HepG2 (cell line): ENCODE measurements at regions not wholly inside any gene's neighbourhood (a gene's known extent, or its start where the extent isn't known, plus 50 kb on each side); places are given as distances from the start of the nearest gene placed in this dataset.

Source experiments
- ATAC-seq: fragments of 200-7000 bp; cut with Tn5 transposase; 3 replicates; pipeline ENCODE4 v1.9.1; 2020; ENCODE audit warnings: mild to moderate bottlenecking, moderate library complexity
- BruUV-seq: library from RNA; stranded (reverse); fragments of 400-500 nt; replicated peaks from 2 replicates; lab custom pipeline; 2021; lab: Mats Ljungman, UMichigan
- CTCF ChIA-PET: fragments of 300-600 bp; formaldehyde crosslinking; extraction: SDS; loops from one replicate; lab custom pipeline; 2021; ENCODE audit warnings: low total read pairs, inconsistent platforms, low intra/inter-chr PET ratio; lab: Yijun Ruan, JAX
- POLR2A ChIA-PET: fragments of 350-600 bp; sonication (Branson Sonifier 250); formaldehyde crosslinking; loops from one replicate; lab custom pipeline; 2020; ENCODE audit warnings: antibody characterized with exemption, inconsistent platforms; lab: Yijun Ruan, JAX
- DNase-seq: peaks from one replicate; pipeline ENCODE4 v3.0.0-alpha.2; 2015; ENCODE audit warnings: low spot score
- FAIRE-seq: peaks from 3 replicates; lab custom pipeline; 2011; peaks lifted over from hg19 to GRCh38; lab: Jason Lieb, UNC
- H2AFZ ChIP-seq: one replicate; pipeline ENCODE4 v1.6.1; 2011; ENCODE audit warnings: low read length, inconsistent platforms
- H3K27ac ChIP-seq: fragments of 300-600 bp; 3 replicates; pipeline ENCODE4 v1.8.0; 2011; ENCODE audit warnings: mixed run types, mild to moderate bottlenecking, mixed read lengths, low read length, inconsistent platforms; ENCODE audit not compliant: insufficient read depth; ENCODE audit errors: extremely low read length
- H3K27me3 ChIP-seq, 2 experiments: fragments of 200-600 bp in 1 of 2; 2 replicates in 1 of 2; 3 replicates in 1 of 2; pipeline versions ENCODE4 v1.6.0 to v1.8.0; 2011; ENCODE audit warnings: low read length in 2 of 2, mild to moderate bottlenecking in 2 of 2, moderate library complexity in 2 of 2, inconsistent platforms in 1 of 2; ENCODE audit not compliant: insufficient read depth in 2 of 2, control insufficient read depth in 1 of 2
- H3K36me3 ChIP-seq, 2 experiments: fragments of 200-600 bp in 1 of 2; replicated peaks in 1 of 2; 2 replicates in 1 of 2; 3 replicates in 1 of 2; pipeline versions ENCODE4 v1.5.1 to v1.8.0; 2011; ENCODE audit warnings: low read length in 2 of 2, inconsistent platforms in 1 of 2; ENCODE audit not compliant: insufficient read depth in 2 of 2, control insufficient read depth in 1 of 2
- H3K4me1 ChIP-seq: 2 replicates; pipeline ENCODE4 v1.5.1; 2012; ENCODE audit warnings: low read length, inconsistent platforms; ENCODE audit not compliant: insufficient read depth
- H3K4me2 ChIP-seq: 2 replicates; pipeline ENCODE4 v1.6.0; 2011; ENCODE audit warnings: low read depth, low read length, inconsistent platforms
- H3K4me3 ChIP-seq, 3 experiments: fragments of 200-600 bp in 1 of 3; sonication (generic), shearing (Covaris generic) in 1 of 3; replicated peaks in 1 of 3; 2 replicates each; pipeline ENCODE4 v1.5.1; 2011 to 2016; ENCODE audit warnings: low read length in 3 of 3, inconsistent platforms in 2 of 3, low read depth in 2 of 3, mild to moderate bottlenecking in 2 of 3, control low read depth in 1 of 3, mixed read lengths in 1 of 3; ENCODE audit not compliant: insufficient read depth in 1 of 3
- H3K79me2 ChIP-seq: one replicate; pipeline ENCODE4 v1.6.1; 2011; ENCODE audit warnings: low read length, inconsistent platforms; ENCODE audit not compliant: insufficient read depth
- H3K9ac ChIP-seq: 2 replicates; pipeline ENCODE4 v1.6.0; 2011; ENCODE audit warnings: mild to moderate bottlenecking, low read depth, low read length, inconsistent platforms; ENCODE audit not compliant: insufficient read depth
- H3K9me3 ChIP-seq: 2 replicates; pipeline ENCODE4 v1.5.1; 2012; ENCODE audit warnings: mild to moderate bottlenecking, low read length
- H4K20me1 ChIP-seq: 2 replicates; pipeline ENCODE4 v1.6.0; 2011; ENCODE audit warnings: inconsistent platforms, mild to moderate bottlenecking, low read length, moderate library complexity; ENCODE audit not compliant: insufficient read depth
- CBX2 ChIP-seq, 2 experiments: fragments of 200-600 bp in 1 of 2; sonication (generic); formaldehyde crosslinking in 1 of 2; IDR thresholded peaks; 2 replicates each; pipeline versions ENCODE4 v1.7.0 to v1.8.1; 2018 to 2022; ENCODE audit warnings: low read depth in 2 of 2, low read length in 1 of 2, mild to moderate bottlenecking in 1 of 2, missing genetic modification reagents in 1 of 2
- ELF1 ChIP-seq: sonication (generic); formaldehyde crosslinking; IDR thresholded peaks from 2 replicates; pipeline ENCODE4 v1.4.0; 2020; ENCODE audit warnings: missing genetic modification reagents
- GTF2F1 ChIP-seq: fragments of 150-350 bp; IDR thresholded peaks from 2 replicates; pipeline ENCODE4 v1.6.1; 2014; ENCODE audit warnings: low read length
- JUN ChIP-seq: sonication (generic); formaldehyde crosslinking; IDR thresholded peaks from 2 replicates; pipeline ENCODE4 v1.4.0; 2020; ENCODE audit warnings: mild to moderate bottlenecking, missing genetic modification reagents
- PAF1 ChIP-seq: IDR thresholded peaks from 2 replicates; pipeline ENCODE4 v1.6.1; 2016; ENCODE audit warnings: missing genetic modification reagents, missing compliant biosample characterization
- PAX8 ChIP-seq: sonication (generic); formaldehyde crosslinking; IDR thresholded peaks from 2 replicates; pipeline ENCODE4 v1.8.0; 2022; ENCODE audit warnings: mild to moderate bottlenecking, missing genetic modification reagents, borderline replicate concordance
- SCMH1 ChIP-seq: sonication (generic); formaldehyde crosslinking; IDR thresholded peaks from 2 replicates; pipeline ENCODE4 v1.9.0; 2021; ENCODE audit warnings: missing genetic modification reagents, mild to moderate bottlenecking, borderline replicate concordance
- SKI ChIP-seq: fragments of 450-650 bp; IDR thresholded peaks from one replicate; pipeline ENCODE4 v1.6.1; 2018; ENCODE audit warnings: mild to moderate bottlenecking; ENCODE audit not compliant: partially characterized antibody
- ZIK1 ChIP-seq: sonication (generic); formaldehyde crosslinking; IDR thresholded peaks from 2 replicates; pipeline ENCODE4 v1.5.0; 2020; ENCODE audit warnings: mild to moderate bottlenecking, low read depth, missing genetic modification reagents, borderline replicate concordance
- ZNF138 ChIP-seq: sonication (generic); formaldehyde crosslinking; IDR thresholded peaks from 2 replicates; pipeline ENCODE4 v1.5.0; 2020; ENCODE audit warnings: mild to moderate bottlenecking, low read depth, missing genetic modification reagents
- ZNF235 ChIP-seq: sonication (generic); formaldehyde crosslinking; IDR thresholded peaks from 2 replicates; pipeline ENCODE4 v1.8.1; 2023; ENCODE audit warnings: mild to moderate bottlenecking, missing genetic modification reagents, borderline replicate concordance
- ZNF430 ChIP-seq: sonication (generic); formaldehyde crosslinking; IDR thresholded peaks from 2 replicates; pipeline ENCODE4 v1.9.0; 2021; ENCODE audit warnings: mild to moderate bottlenecking, missing genetic modification reagents
- ZNF543 ChIP-seq: sonication (generic); formaldehyde crosslinking; IDR thresholded peaks from 2 replicates; pipeline ENCODE4 v1.4.0; 2020; ENCODE audit warnings: mild to moderate bottlenecking, missing genetic modification reagents
- ZNF891 ChIP-seq: sonication (generic); formaldehyde crosslinking; IDR thresholded peaks from 2 replicates; pipeline ENCODE4 v1.5.0; 2020; ENCODE audit warnings: mild to moderate bottlenecking, missing genetic modification reagents
- ZSCAN9 ChIP-seq: IDR thresholded peaks from 2 replicates; pipeline ENCODE4 v1.6.1; 2016; ENCODE audit warnings: borderline replicate concordance
- WGBS: methylation state at CpG from one replicate; pipeline ENCODE4 v1.1.6; 2017; ENCODE audit warnings: low lambda C conversion rate; 5-methylcytosine and 5-hydroxymethylcytosine counted together
- in situ Hi-C: cut with HindIII; loops from 2 replicates; pipeline ENCODE4 v1.10.0; 2017; ENCODE audit warnings: low pct_unique_long_range_greater_than_20kb; ENCODE audit not compliant: extremely low pct_ligation_motif_present
- intact Hi-C: fragments of 100-400 bp; cut with micrococcal nuclease; formaldehyde crosslinking; loops from one replicate; pipeline ENCODE4 v1.10.0; 2022; ENCODE audit not compliant: unreplicated experiment
- TF ChIP-seq, protein P1 (sequence below): sonication (generic); formaldehyde crosslinking; IDR thresholded peaks from 2 replicates; pipeline ENCODE4 v1.5.0; 2020; ENCODE audit warnings: mild to moderate bottlenecking, missing genetic modification reagents
- TF ChIP-seq, protein P2 (sequence below): IDR thresholded peaks from 2 replicates; pipeline ENCODE4 v1.6.1; 2016; ENCODE audit warnings: control low read depth
- TF ChIP-seq, protein P3 (sequence below): sonication (generic); formaldehyde crosslinking; IDR thresholded peaks from 2 replicates; pipeline ENCODE4 v1.9.0; 2021; ENCODE audit warnings: missing genetic modification reagents, borderline replicate concordance

DNA sequence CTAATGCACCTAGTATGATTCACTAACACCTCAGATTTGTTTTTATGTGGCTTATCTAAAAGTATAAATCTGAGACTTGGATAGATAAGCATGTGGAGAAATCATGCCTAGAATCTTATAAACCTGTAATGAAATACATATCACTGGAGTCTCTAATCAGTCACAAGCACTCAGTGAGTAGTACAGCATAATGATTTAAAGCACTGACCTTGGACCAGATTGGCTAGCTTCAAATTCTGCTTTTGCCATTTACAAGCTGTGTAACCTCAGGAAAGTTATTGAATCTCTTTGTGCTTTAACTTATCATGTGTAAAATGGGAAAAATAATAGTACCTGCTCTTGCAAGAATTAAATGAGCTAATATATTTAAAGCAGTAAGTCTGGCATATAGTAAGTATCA is 61.2 kb upstream of the ALDH1A1 start:
- in situ Hi-C loops = no loop called here

DNA sequence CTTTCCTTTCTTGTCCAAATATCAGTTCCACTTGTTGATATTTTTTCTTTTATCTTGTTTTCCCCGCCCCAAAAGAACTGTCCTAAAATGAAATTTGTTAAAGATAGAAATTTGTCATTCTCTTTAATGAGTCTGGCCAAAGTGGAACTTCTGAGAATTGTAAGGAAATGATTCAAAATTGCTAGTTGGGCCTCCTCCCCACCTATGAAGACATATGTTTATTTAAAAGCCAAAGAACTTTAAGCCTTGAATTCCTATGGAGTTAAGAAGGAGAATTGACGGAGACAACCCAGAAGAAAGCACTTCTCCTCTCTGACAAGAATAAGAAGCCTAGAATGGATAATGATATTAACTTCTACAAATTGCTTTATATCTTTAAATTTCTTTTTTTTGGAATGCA is 59.1 kb upstream of the ALDH1A1 start:
- H3K36me3 ChIP-seq = no peaks in the 10 kb centered on the region
- ATAC-seq (no peak), FAIRE-seq (no peak), DNase-seq (no peak)
- H4K20me1 ChIP-seq = no peaks in the 10 kb centered on the region
- no peaks in the 10 kb centered on the region for H3K79me2 ChIP-seq
- H3K4me3 ChIP-seq = no peak overlapping the region
- no peak overlapping the region for H3K4me2 ChIP-seq
- H3K27me3 ChIP-seq = no peaks in the 10 kb centered on the region
- intact Hi-C loops (no loop called here), in situ Hi-C loops (no loop called here)
- no peak overlapping the region for H3K9ac ChIP-seq
- no peak overlapping the region for H3K27ac ChIP-seq
- CTCF ChIA-PET = no interaction called here
- no TSS peak for BruUV-seq
- POLR2A ChIA-PET = no interaction called here
- H3K4me1 ChIP-seq = peaks cover 19% of the 10 kb centered on the region
- TF ChIP-seq JUN (no peak), GTF2F1 (no peak), ELF1 (no peak), ZNF543 (CRISPR knock-in tag) (no peak), ZNF891 (CRISPR knock-in tag) (no peak), ZNF138 (CRISPR knock-in tag) (no peak), ZNF430 (CRISPR knock-in tag) (no peak), ZIK1 (CRISPR knock-in tag) (no peak)
- TF ChIP-seq, protein P1, sequence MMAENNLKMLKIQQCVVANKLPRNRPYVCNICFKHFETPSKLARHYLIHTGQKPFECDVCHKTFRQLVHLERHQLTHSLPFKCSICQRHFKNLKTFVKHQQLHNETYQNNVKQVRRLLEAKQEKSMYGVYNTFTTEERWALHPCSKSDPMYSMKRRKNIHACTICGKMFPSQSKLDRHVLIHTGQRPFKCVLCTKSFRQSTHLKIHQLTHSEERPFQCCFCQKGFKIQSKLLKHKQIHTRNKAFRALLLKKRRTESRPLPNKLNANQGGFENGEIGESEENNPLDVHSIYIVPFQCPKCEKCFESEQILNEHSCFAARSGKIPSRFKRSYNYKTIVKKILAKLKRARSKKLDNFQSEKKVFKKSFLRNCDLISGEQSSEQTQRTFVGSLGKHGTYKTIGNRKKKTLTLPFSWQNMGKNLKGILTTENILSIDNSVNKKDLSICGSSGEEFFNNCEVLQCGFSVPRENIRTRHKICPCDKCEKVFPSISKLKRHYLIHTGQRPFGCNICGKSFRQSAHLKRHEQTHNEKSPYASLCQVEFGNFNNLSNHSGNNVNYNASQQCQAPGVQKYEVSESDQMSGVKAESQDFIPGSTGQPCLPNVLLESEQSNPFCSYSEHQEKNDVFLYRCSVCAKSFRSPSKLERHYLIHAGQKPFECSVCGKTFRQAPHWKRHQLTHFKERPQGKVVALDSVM (CRISPR knock-in tag) = no peak
- TF ChIP-seq, protein P2, sequence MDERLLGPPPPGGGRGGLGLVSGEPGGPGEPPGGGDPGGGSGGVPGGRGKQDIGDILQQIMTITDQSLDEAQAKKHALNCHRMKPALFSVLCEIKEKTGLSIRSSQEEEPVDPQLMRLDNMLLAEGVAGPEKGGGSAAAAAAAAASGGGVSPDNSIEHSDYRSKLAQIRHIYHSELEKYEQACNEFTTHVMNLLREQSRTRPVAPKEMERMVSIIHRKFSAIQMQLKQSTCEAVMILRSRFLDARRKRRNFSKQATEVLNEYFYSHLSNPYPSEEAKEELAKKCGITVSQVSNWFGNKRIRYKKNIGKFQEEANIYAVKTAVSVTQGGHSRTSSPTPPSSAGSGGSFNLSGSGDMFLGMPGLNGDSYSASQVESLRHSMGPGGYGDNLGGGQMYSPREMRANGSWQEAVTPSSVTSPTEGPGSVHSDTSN = no peak
- no peak overlapping the region for H2AFZ ChIP-seq
- H3K9me3 ChIP-seq = no peaks in the 10 kb centered on the region
- WGBS = 97% methylated on average over 2 of the region's 2 CpGs

More for the DNA sequence above, 61.2 kb upstream of the ALDH1A1 start:
- Histone ChIP-seq H3K9ac (no peak overlapping the region), H3K9me3 (peaks cover 12% of the 10 kb centered on the region), H3K36me3 (no peaks in the 10 kb centered on the region), H3K27ac (no peak overlapping the region), H3K4me2 (no peak overlapping the region), H3K4me1 (peaks cover 12% of the 10 kb centered on the region), H3K4me3 (no peak overlapping the region), H3K27me3 (no peaks in the 10 kb centered on the region), H3K79me2 (no peaks in the 10 kb centered on the region), H2AFZ (peak overlapping the region; percentile 47), H4K20me1 (no peaks in the 10 kb centered on the region)
- intact Hi-C loops = no loop called here
- CTCF ChIA-PET = no interaction called here
- BruUV-seq = no TSS peak
- POLR2A ChIA-PET = no interaction called here
- no peak for DNase-seq
- no peak for TF ChIP-seq SCMH1 (CRISPR knock-in tag)
- TF ChIP-seq, protein P3, sequence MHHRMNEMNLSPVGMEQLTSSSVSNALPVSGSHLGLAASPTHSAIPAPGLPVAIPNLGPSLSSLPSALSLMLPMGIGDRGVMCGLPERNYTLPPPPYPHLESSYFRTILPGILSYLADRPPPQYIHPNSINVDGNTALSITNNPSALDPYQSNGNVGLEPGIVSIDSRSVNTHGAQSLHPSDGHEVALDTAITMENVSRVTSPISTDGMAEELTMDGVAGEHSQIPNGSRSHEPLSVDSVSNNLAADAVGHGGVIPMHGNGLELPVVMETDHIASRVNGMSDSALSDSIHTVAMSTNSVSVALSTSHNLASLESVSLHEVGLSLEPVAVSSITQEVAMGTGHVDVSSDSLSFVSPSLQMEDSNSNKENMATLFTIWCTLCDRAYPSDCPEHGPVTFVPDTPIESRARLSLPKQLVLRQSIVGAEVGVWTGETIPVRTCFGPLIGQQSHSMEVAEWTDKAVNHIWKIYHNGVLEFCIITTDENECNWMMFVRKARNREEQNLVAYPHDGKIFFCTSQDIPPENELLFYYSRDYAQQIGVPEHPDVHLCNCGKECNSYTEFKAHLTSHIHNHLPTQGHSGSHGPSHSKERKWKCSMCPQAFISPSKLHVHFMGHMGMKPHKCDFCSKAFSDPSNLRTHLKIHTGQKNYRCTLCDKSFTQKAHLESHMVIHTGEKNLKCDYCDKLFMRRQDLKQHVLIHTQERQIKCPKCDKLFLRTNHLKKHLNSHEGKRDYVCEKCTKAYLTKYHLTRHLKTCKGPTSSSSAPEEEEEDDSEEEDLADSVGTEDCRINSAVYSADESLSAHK (CRISPR knock-in tag) = no peak
- TF ChIP-seq SKI = no peak
- no peak for TF ChIP-seq ZSCAN9 (CRISPR knock-in tag)
- no peak for TF ChIP-seq CBX2 (IDR thresholded peaks at IDR 0.05; ENCODE audit: low read depth, low read length)
- TF ChIP-seq CBX2 (CRISPR knock-in tag; IDR thresholded peaks at IDR 0.05; ENCODE audit: low read depth) = no peak
- no peak for TF ChIP-seq PAX8 (CRISPR knock-in tag)
- no peak for TF ChIP-seq ZNF235 (CRISPR knock-in tag)
- no peak for TF ChIP-seq PAF1
- ATAC-seq = no peak
- no peak for FAIRE-seq
